H1 (cell line): ENCODE measurements at regions not wholly inside any gene's neighbourhood (a gene's known extent, or its start where the extent isn't known, plus 50 kb on each side); places are given as distances from the start of the nearest gene placed in this dataset.

Source experiments
- CTCF ChIA-PET: fragments of 300-600 bp; sonication (Branson Sonifier 250); formaldehyde crosslinking; loops from one replicate; lab custom pipeline; 2021; ENCODE audit not compliant: partially characterized antibody; lab: Charles Lee
- POLR2A ChIA-PET: fragments of 300-600 bp; sonication (Branson Sonifier 250); formaldehyde crosslinking; loops from one replicate; lab custom pipeline; 2021; ENCODE audit warnings: inconsistent platforms; ENCODE audit not compliant: partially characterized antibody; lab: Charles Lee
- DNase-seq, 2 experiments: peaks; one replicate each; pipeline versions ENCODE4 v3.0.0 to v3.0.0-alpha.2; 2010 to 2022; ENCODE audit warnings: low spot score in 2 of 2, low read depth in 1 of 2, mixed read lengths in 1 of 2
- FAIRE-seq: peaks from 2 replicates; lab custom pipeline; 2011; peaks lifted over from hg19 to GRCh38; lab: Jason Lieb, UNC
- H2AFZ ChIP-seq: 2 replicates; pipeline ENCODE4 v1.8.1; 2012; ENCODE audit warnings: low read length, inconsistent platforms
- H2AK5ac ChIP-seq: 2 replicates; pipeline ENCODE4 v1.6.1; 2013; ENCODE audit warnings: low read depth, low read length
- H2BK120ac ChIP-seq: replicated peaks from 2 replicates; pipeline ENCODE3; 2013; ENCODE audit warnings: low read depth, low read length, inconsistent platforms
- H2BK12ac ChIP-seq: 2 replicates; pipeline ENCODE4 v1.6.1; 2013; ENCODE audit warnings: low read depth, low read length
- H2BK15ac ChIP-seq: 2 replicates; pipeline ENCODE4 v1.6.1; 2013; ENCODE audit warnings: low read length
- H2BK20ac ChIP-seq: 2 replicates; pipeline ENCODE4 v1.6.1; 2013; ENCODE audit warnings: low read length
- H2BK5ac ChIP-seq: 2 replicates; pipeline ENCODE4 v1.6.1; 2013; ENCODE audit warnings: low read depth, low read length
- H3K14ac ChIP-seq: 2 replicates; pipeline ENCODE4 v1.6.1; 2013; ENCODE audit warnings: inconsistent platforms; ENCODE audit not compliant: insufficient read length
- H3K18ac ChIP-seq: 2 replicates; pipeline ENCODE4 v1.6.1; 2013; ENCODE audit warnings: low read length; ENCODE audit errors: extremely low read depth
- H3K23ac ChIP-seq: 2 replicates; pipeline ENCODE4 v1.6.1; 2013; ENCODE audit warnings: inconsistent platforms; ENCODE audit not compliant: insufficient read length
- H3K23me2 ChIP-seq: 2 replicates; pipeline ENCODE4 v1.6.1; 2013; ENCODE audit warnings: low read depth, low read length
- H3K27ac ChIP-seq: 2 replicates; pipeline ENCODE4 v1.6.1; 2011; ENCODE audit warnings: low read depth, low read length, inconsistent platforms
- H3K27me3 ChIP-seq, 4 experiments: replicated peaks in 1 of 4; 1 replicate in 1 of 4; 2 replicates in 3 of 4; pipeline versions ENCODE4 v1.6.1 to v1.8.1; 2011 to 2013; ENCODE audit warnings: low read length in 3 of 4, mild to moderate bottlenecking in 3 of 4, inconsistent platforms in 2 of 4, mixed read lengths in 2 of 4, moderate library complexity in 1 of 4; ENCODE audit not compliant: control insufficient read depth in 3 of 4, insufficient read depth in 3 of 4; ENCODE audit errors: extremely low read depth in 1 of 4
- H3K36me3 ChIP-seq, 4 experiments: 2 replicates each; pipeline versions ENCODE4 v1.6.1 to v1.8.1; 2011 to 2013; ENCODE audit warnings: mild to moderate bottlenecking in 4 of 4, low read length in 3 of 4, moderate library complexity in 2 of 4, control low read depth in 1 of 4, inconsistent platforms in 1 of 4; ENCODE audit not compliant: insufficient read depth in 4 of 4, control insufficient read depth in 2 of 4
- H3K4ac ChIP-seq: replicated peaks from 2 replicates; pipeline ENCODE3; 2013; ENCODE audit warnings: low read length, low read depth, mixed read lengths, inconsistent platforms; ENCODE audit not compliant: insufficient read length
- H3K4me1 ChIP-seq, 4 experiments: replicated peaks in 1 of 4; 1 replicate in 1 of 4; 2 replicates in 3 of 4; pipeline versions ENCODE4 v1.6.1 to v1.8.1; 2011 to 2013; ENCODE audit warnings: low read length in 3 of 4, inconsistent platforms in 2 of 4, mixed read lengths in 1 of 4; ENCODE audit not compliant: insufficient read depth in 4 of 4, control insufficient read depth in 3 of 4
- H3K4me2 ChIP-seq, 2 experiments: 2 replicates each; pipeline versions ENCODE4 v1.6.1 to v1.8.1; 2011 to 2013; ENCODE audit warnings: low read depth in 2 of 2, low read length in 2 of 2, control low read depth in 1 of 2, inconsistent platforms in 1 of 2, mild to moderate bottlenecking in 1 of 2; ENCODE audit not compliant: insufficient read depth in 1 of 2
- H3K4me3 ChIP-seq, 4 experiments: fragments of 200-600, 300-600 bp in 1 of 4; sonication (generic), shearing (Covaris generic), sonication (Bioruptor Twin) in 1 of 4; 2 replicates each; pipeline versions ENCODE4 v1.5.1 to v1.8.1; 2011 to 2016; ENCODE audit warnings: low read length in 4 of 4, low read depth in 3 of 4, control low read depth in 2 of 4, inconsistent platforms in 2 of 4, mild to moderate bottlenecking in 2 of 4, mixed read lengths in 1 of 4, moderate library complexity in 1 of 4; ENCODE audit not compliant: insufficient read depth in 2 of 4; ENCODE audit errors: extremely low read depth in 1 of 4
- H3K56ac ChIP-seq: replicated peaks from 2 replicates; pipeline ENCODE3; 2013; ENCODE audit warnings: low read depth, mild to moderate bottlenecking, mixed read lengths, low read length, inconsistent platforms; ENCODE audit not compliant: insufficient read length
- H3K79me1 ChIP-seq: 2 replicates; pipeline ENCODE4 v1.6.1; 2013; ENCODE audit warnings: low read depth, low read length, control low read depth
- H3K79me2 ChIP-seq, 2 experiments: 2 replicates each; pipeline versions ENCODE4 v1.6.1 to v1.8.1; 2012 to 2013; ENCODE audit warnings: low read length in 2 of 2, mild to moderate bottlenecking in 2 of 2, inconsistent platforms in 1 of 2; ENCODE audit not compliant: insufficient read depth in 2 of 2, control insufficient read depth in 1 of 2
- H3K9ac ChIP-seq, 4 experiments: replicated peaks in 1 of 4; 1 replicate in 1 of 4; 2 replicates in 3 of 4; pipeline versions ENCODE4 v1.6.1 to v1.8.1; 2011 to 2013; ENCODE audit warnings: low read depth in 3 of 4, low read length in 3 of 4, control low read depth in 2 of 4, mild to moderate bottlenecking in 2 of 4, moderate library complexity in 2 of 4, inconsistent platforms in 1 of 4; ENCODE audit errors: extremely low read depth in 1 of 4
- H3K9me3 ChIP-seq, 2 experiments: 2 replicates each; pipeline versions ENCODE4 v1.6.1 to v1.8.1; 2012 to 2013; ENCODE audit warnings: mild to moderate bottlenecking in 2 of 2, moderate library complexity in 2 of 2, control low read depth in 1 of 2, inconsistent platforms in 1 of 2, low read depth in 1 of 2, low read length in 1 of 2, mixed read lengths in 1 of 2; ENCODE audit not compliant: insufficient read depth in 2 of 2
- H4K20me1 ChIP-seq, 2 experiments: replicated peaks in 1 of 2; 2 replicates each; pipeline versions ENCODE3 to v1.8.1; 2011 to 2013; ENCODE audit warnings: inconsistent platforms in 2 of 2, low read length in 2 of 2, mild to moderate bottlenecking in 1 of 2; ENCODE audit not compliant: insufficient read depth in 2 of 2, control insufficient read depth in 1 of 2
- H4K5ac ChIP-seq: 2 replicates; pipeline ENCODE4 v1.6.1; 2013; ENCODE audit warnings: low read length, low read depth, mixed read lengths, inconsistent platforms; ENCODE audit not compliant: insufficient read length
- H4K8ac ChIP-seq: 2 replicates; pipeline ENCODE4 v1.8.0; 2013; ENCODE audit warnings: mild to moderate bottlenecking, moderate library complexity, low read length, inconsistent platforms; ENCODE audit not compliant: insufficient read depth; ENCODE audit errors: extremely low read depth
- H4K91ac ChIP-seq: replicated peaks from 2 replicates; pipeline ENCODE3; 2013; ENCODE audit warnings: low read length, mixed read lengths, inconsistent platforms; ENCODE audit not compliant: insufficient read length
- E2F6 ChIP-seq: IDR thresholded peaks from 2 replicates; pipeline ENCODE4 v1.6.1; 2012; ENCODE audit warnings: inconsistent platforms
- EGR1 ChIP-seq: IDR thresholded peaks from 2 replicates; pipeline ENCODE4 v1.6.1; 2011; ENCODE audit warnings: low read depth, low read length, borderline replicate concordance
- EZH2 ChIP-seq: fragments of 200-600 bp; sonication (generic); IDR thresholded peaks from 2 replicates; pipeline ENCODE4 v1.7.1; 2012; ENCODE audit warnings: low read depth, mild to moderate bottlenecking, moderate library complexity, low read length, inconsistent platforms; ENCODE audit not compliant: severe bottlenecking
- KDM1A ChIP-seq: fragments of 200-600, 300-600 bp; sonication (generic); IDR thresholded peaks from 2 replicates; pipeline ENCODE4 v1.7.1; 2016; ENCODE audit warnings: mild to moderate bottlenecking, low read length, borderline replicate concordance
- KDM4A ChIP-seq: IDR thresholded peaks from one replicate; pipeline ENCODE4 v1.7.1; 2012; ENCODE audit warnings: low read depth, mild to moderate bottlenecking, moderate library complexity, low read length, inconsistent platforms; ENCODE audit not compliant: severe bottlenecking
- MAFK ChIP-seq: IDR thresholded peaks from 2 replicates; pipeline ENCODE4 v1.6.1; 2012; ENCODE audit warnings: low read depth, mild to moderate bottlenecking, improper control_type of control experiment, low read length
- RAD21 ChIP-seq, 2 experiments: IDR thresholded peaks in 1 of 2; conservative IDR thresholded peaks in 1 of 2; 2 replicates each; pipeline ENCODE4 v1.6.1; 2011; ENCODE audit warnings: low read depth in 2 of 2, low read length in 2 of 2, improper control_type of control experiment in 1 of 2, inconsistent platforms in 1 of 2, mild to moderate bottlenecking in 1 of 2, moderate library complexity in 1 of 2
- RFX5 ChIP-seq: IDR thresholded peaks from 2 replicates; pipeline ENCODE4 v1.6.1; 2011; ENCODE audit warnings: low read depth, low read length, improper control_type of control experiment, borderline replicate concordance
- RXRA ChIP-seq: IDR thresholded peaks from 2 replicates; pipeline ENCODE4 v1.6.1; 2011; ENCODE audit warnings: low read depth, mild to moderate bottlenecking, low read length, moderate library complexity; ENCODE audit not compliant: insufficient read depth
- SP1 ChIP-seq: IDR thresholded peaks from 2 replicates; pipeline ENCODE4 v1.6.1; 2011; ENCODE audit warnings: low read depth, low read length
- SUZ12 ChIP-seq: fragments of 200-600 bp; sonication (generic); IDR thresholded peaks from 2 replicates; pipeline ENCODE4 v1.6.1; 2012; ENCODE audit warnings: mild to moderate bottlenecking, inconsistent platforms, low read length, moderate library complexity, mixed read lengths
- TCF12 ChIP-seq: IDR thresholded peaks from 2 replicates; pipeline ENCODE4 v1.6.1; 2011; ENCODE audit warnings: low read depth, mild to moderate bottlenecking, low read length
- ZNF274 ChIP-seq: IDR thresholded peaks from 2 replicates; pipeline ENCODE4 v1.7.0; 2012; ENCODE audit warnings: low read length, borderline replicate concordance; ENCODE audit errors: extremely low read depth
- WGBS, 2 experiments: shearing (Covaris generic) in 1 of 2; methylation state at CpG; one replicate each; pipeline versions ENCODE4 v1.1.6 to v1.1.7; 2013 to 2015; ENCODE audit warnings: low lambda C conversion rate in 2 of 2, mixed read lengths in 2 of 2, inconsistent platforms in 1 of 2, low coverage in 1 of 2, missing lambda C conversion rate in 1 of 2; ENCODE audit not compliant: insufficient replicate concordance in 2 of 2, insufficient coverage in 1 of 2, insufficient read length in 1 of 2; ENCODE audit errors: extremely low coverage in 1 of 2, missing lambda C conversion rate in 1 of 2; 5-methylcytosine and 5-hydroxymethylcytosine counted together

DNA sequence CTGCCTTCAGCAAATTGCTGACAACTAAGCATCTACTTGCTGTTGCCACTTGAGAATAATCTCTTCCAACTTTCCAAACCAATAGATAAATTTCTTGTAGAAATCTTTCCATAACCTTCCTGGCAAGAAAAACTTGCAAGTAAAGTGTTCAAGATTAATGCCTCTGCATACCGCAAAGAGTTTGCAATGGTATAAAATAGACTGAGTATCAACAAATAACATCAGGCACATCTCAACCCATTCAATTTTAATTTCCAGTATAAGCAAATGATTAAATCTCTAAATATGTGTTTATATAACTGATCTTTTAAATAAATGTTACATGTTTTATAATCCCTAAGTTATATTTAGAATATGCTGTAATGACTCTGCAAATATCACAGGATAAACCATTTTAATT is 275.2 kb upstream of the AGA start:
- no peaks in the 10 kb centered on the region for H3K23me2 ChIP-seq
- CTCF ChIA-PET = no interaction called here
- TF ChIP-seq RAD21 (IDR thresholded peaks at IDR 0.05 in 1 of 2, conservative IDR thresholded peaks at IDR 0.05 in 1 of 2; ENCODE audit: low read depth in 2 of 2, low read length in 2 of 2) = no peak
- no peak for TF ChIP-seq KDM4A
- TF ChIP-seq E2F6 = no peak
- no peak for TF ChIP-seq ZNF274
- TF ChIP-seq SP1 = no peak
- TF ChIP-seq EGR1 = no peak
- no peak for TF ChIP-seq RFX5
- TF ChIP-seq EZH2 = no peak
- TF ChIP-seq SUZ12 = no peak
- TF ChIP-seq TCF12 = no peak
- no peak for TF ChIP-seq RXRA
- TF ChIP-seq MAFK = no peak
- no peak for TF ChIP-seq KDM1A
- H3K9me3 ChIP-seq = no peaks in the 10 kb centered on the region
- no peak overlapping the region for H2BK120ac ChIP-seq
- no peak overlapping the region for H3K4me3 ChIP-seq
- no peaks in the 10 kb centered on the region for H3K27me3 ChIP-seq
- H3K27ac ChIP-seq = no peak overlapping the region
- no peak overlapping the region for H2BK5ac ChIP-seq
- H3K4me1 ChIP-seq = no peaks in the 10 kb centered on the region
- no peaks in the 10 kb centered on the region for H4K20me1 ChIP-seq
- no peak overlapping the region for H2BK12ac ChIP-seq
- 87% methylated on average over 1 of the region's 1 CpG; no CpG with 5 or more reads in 1 of the 2 experiments for WGBS, 2 experiments
- H3K4ac ChIP-seq = no peak overlapping the region
- no peak overlapping the region for H2AFZ ChIP-seq
- no peak overlapping the region for H3K18ac ChIP-seq
- H4K5ac ChIP-seq = no peak overlapping the region
- no peaks in the 10 kb centered on the region for H3K79me1 ChIP-seq
- no peak for DNase-seq
- H2BK20ac ChIP-seq = no peak overlapping the region
- H3K14ac ChIP-seq = no peak overlapping the region
- H3K9ac ChIP-seq = no peak overlapping the region
- FAIRE-seq = no peak
- no peak overlapping the region for H3K56ac ChIP-seq
- no peak overlapping the region for H3K4me2 ChIP-seq
- no peaks in the 10 kb centered on the region for H3K79me2 ChIP-seq
- H2BK15ac ChIP-seq = no peak overlapping the region
- POLR2A ChIA-PET = no interaction called here
- no peak overlapping the region for H3K23ac ChIP-seq
- H4K8ac ChIP-seq = no peak overlapping the region
- no peak overlapping the region for H4K91ac ChIP-seq
- H2AK5ac ChIP-seq = no peak overlapping the region
- no peaks in the 10 kb centered on the region for H3K36me3 ChIP-seq
